ENCODE measurements at regions not wholly inside any gene's neighbourhood (a gene's known extent, or its start where the extent isn't known, plus 50 kb on each side); places are given as distances from the start of the nearest gene placed in this dataset.
"Not testable (repeated sequence)": the region's sequence is repeated elsewhere in the genome, so short reads cannot be mapped to it uniquely, and the experiment has no call there.

DNA sequence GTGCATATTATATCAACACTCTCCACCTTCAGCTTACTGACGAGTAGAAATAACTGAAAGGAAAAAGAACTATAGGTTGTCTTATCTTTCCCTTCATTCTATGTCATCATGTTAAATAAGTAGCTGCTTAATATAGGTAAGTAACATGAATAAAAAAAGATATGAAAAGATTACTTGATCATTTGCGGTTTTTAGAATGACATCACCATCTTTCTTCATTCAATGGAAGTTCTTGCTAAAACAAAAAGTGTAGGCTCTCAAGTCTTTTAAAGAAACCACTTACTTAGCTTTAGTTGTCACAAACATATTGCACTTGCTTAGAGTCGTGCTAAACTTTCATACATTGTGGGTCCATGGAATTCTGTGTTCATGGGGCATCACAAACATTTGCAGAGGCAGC is 331.1 kb upstream of the DEPDC1 start:
- H3K9me3 Mint-ChIP-seq = peaks cover 12 to 13% of the 10 kb centered on the region in 2 donors
- peaks cover 2 to 4% of the 10 kb centered on the region in 2 donors for H3K36me3 Mint-ChIP-seq (ENCODE audit: insufficient read depth in 2 of 2)
- no peak overlapping the region for H3K27ac Mint-ChIP-seq
- ATAC-seq (replicated peaks in 1 of 2) (no peak), DNase-seq (no peak)
- no peaks in the 10 kb centered on the region for H3K27me3 Mint-ChIP-seq (ENCODE audit: low read depth)
- H3K4me1 Mint-ChIP-seq (ENCODE audit: low read depth) = no peaks in the 10 kb centered on the region
- no peak overlapping the region for H3K4me3 Mint-ChIP-seq

DNA sequence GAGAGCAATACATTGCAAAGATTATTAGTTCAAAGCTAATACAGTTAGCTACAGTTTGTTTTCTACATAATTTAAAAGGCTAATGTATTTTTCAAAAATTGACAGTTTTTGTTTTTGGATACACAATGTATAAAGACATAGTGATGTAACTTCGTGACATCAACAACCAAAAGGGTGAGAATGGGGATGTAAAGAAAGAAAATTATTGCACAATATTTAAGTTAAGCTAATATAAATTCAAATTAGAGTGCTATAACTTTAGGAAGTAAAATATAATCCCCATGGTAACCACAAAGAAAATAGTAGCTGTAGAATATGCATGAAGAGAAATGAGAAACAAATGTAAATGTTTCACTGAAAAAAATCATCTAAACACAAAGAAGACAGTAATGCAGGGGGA is 334.4 kb upstream of the DEPDC1 start:
- no peaks in the 10 kb centered on the region for H3K4me1 Mint-ChIP-seq (ENCODE audit: low read depth)
- ATAC-seq (replicated peaks in 1 of 2) (no peak), DNase-seq (no peak)
- no peak overlapping the region for H3K27ac Mint-ChIP-seq
- peaks cover 12 to 15% of the 10 kb centered on the region in 2 donors for H3K9me3 Mint-ChIP-seq
- no peaks in the 10 kb centered on the region for H3K27me3 Mint-ChIP-seq (ENCODE audit: low read depth)
- no peak overlapping the region for H3K4me3 Mint-ChIP-seq
- H3K36me3 Mint-ChIP-seq (ENCODE audit: insufficient read depth in 2 of 2) = peaks cover 2 to 4% of the 10 kb centered on the region in 2 donors

DNA sequence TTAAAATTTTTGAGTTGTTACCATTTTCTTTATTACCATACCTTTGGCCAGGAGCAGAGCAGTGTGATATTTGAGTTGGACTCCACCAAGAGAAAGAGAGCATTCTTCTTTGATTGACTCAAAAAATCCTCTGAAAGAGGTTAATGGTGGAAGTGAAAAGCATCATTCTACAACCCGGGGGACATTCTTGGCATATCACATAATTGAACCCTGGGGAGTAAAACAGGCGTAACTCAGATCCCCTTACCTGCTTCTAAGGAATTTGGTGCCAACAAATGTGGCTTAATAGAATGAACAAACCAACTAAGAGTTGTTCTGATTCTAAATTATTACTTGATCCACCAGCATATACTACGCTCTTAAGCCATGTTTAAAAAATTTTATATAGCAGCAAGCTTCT is 351.1 kb upstream of the DEPDC1 start:
- DNase-seq (no peak), ATAC-seq (replicated peaks in 1 of 2) (no peak)
- Mint-ChIP-seq H3K36me3 (ENCODE audit: insufficient read depth in 2 of 2) (peaks cover 0 to 2% of the 10 kb centered on the region in 2 donors), H3K27me3 (ENCODE audit: low read depth) (no peaks in the 10 kb centered on the region), H3K9me3 (peaks cover 6 to 11% of the 10 kb centered on the region in 2 donors), H3K4me3 (no peak overlapping the region), H3K27ac (no peak overlapping the region), H3K4me1 (ENCODE audit: low read depth) (no peaks in the 10 kb centered on the region)

DNA sequence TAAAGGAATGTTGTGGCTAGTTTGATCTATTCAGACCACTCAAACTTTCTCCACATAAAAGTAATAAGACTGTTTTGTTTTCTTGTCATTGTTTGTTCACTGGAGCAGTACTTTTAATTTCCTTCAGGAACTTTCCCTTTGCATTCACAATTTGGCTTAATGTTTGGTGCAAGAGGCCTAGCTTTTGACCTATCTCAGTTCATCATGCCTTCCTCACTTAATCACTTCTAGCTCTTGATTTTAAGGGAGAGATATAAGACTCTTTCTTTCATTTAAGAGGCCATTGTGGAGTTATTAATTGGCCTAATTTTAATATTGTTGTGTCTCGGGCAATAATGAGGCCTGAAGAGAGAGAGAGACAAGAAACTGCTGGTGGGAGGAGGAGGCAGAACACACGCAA is 371.7 kb upstream of the DEPDC1 start:
- DNase-seq = no peak

DNA sequence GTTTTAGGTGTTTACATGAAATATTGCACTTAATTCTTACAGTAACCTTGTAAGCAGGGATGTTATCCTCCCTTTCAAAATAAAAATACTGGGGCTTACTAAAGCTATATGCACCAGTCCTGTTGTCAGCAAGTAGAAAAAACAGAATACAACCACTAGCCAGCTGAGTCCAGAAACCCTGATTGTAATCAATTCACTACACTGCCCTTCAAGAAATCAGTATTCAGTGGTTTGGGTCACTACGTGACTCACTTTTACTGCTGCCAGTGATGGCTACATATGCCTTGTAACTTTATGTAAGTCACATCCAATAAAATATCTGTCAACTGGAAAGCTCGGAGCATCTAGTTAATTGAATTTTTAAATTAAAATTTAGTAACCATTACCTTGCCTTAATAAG is 376.3 kb upstream of the DEPDC1 start:
- Mint-ChIP-seq H3K36me3 (ENCODE audit: insufficient read depth in 2 of 2) (no peaks in the 10 kb centered on the region), H3K4me3 (no peak overlapping the region), H3K27ac (no peak overlapping the region), H3K4me1 (ENCODE audit: low read depth) (no peaks in the 10 kb centered on the region), H3K9me3 (peaks cover 3 to 6% of the 10 kb centered on the region in 2 donors), H3K27me3 (ENCODE audit: low read depth) (no peaks in the 10 kb centered on the region)
- DNase-seq (no peak), ATAC-seq (replicated peaks in 1 of 2) (no peak)

More for the DNA sequence above, 371.7 kb upstream of the DEPDC1 start:
- H3K36me3 Mint-ChIP-seq (ENCODE audit: insufficient read depth in 2 of 2) = peaks cover 0 to 2% of the 10 kb centered on the region in 2 donors
- no peaks in the 10 kb centered on the region for H3K4me1 Mint-ChIP-seq (ENCODE audit: low read depth)
- no peaks in the 10 kb centered on the region for H3K27me3 Mint-ChIP-seq (ENCODE audit: low read depth)
- no peak for ATAC-seq (replicated peaks in 1 of 2)
- H3K27ac Mint-ChIP-seq = no peak overlapping the region
- H3K9me3 Mint-ChIP-seq = peaks cover 6 to 8% of the 10 kb centered on the region in 2 donors
- no peak overlapping the region for H3K4me3 Mint-ChIP-seq

DNA sequence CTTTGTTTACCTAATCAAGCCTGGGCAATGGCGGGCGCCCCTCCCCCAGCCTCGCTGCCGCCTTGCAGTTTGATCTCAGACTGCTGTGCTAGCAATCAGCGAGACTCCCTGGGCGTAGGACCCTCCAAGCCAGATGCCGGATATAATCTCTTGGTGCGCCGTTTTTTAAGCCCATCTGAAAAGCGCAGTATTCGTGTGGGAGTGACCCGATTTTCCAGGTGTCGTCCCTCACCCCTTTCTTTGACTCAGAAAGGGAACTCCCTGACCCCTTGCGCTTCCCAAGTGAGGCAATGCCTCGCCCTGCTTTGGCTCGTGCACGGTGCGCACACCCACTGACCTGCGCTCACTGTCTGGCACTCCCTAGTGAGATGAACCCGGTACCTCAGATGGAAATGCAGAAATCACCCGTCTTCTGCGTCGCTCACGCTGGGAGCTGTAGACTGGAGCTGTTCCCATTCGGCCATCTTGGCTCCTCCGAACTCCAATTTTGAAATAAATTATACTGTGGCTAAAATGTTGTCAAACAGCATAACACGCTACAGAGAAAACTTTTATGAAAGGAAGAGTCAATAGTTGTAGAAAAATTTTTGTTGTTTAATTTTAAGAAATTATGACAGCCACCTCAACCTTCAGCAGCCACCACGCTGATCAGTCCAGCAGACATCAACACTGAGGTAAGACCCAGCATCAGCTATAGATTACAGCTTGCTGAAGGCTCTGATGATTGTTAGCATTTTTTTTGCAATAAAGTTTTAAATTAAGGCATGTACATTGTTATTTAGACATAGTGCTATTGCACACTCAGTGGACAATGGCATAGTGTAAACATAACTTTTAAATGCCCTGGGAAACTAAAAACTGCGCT is 384.7 kb upstream of the DEPDC1 start:
- H3K27me3 Mint-ChIP-seq (ENCODE audit: low read depth); H3K4me1 Mint-ChIP-seq (ENCODE audit: low read depth); H3K9me3 Mint-ChIP-seq; DNase-seq; H3K36me3 Mint-ChIP-seq (ENCODE audit: insufficient read depth in 2 of 2); H3K4me3 Mint-ChIP-seq; H3K27ac Mint-ChIP-seq; ATAC-seq (replicated peaks in 1 of 2): not testable (repeated sequence)

DNA sequence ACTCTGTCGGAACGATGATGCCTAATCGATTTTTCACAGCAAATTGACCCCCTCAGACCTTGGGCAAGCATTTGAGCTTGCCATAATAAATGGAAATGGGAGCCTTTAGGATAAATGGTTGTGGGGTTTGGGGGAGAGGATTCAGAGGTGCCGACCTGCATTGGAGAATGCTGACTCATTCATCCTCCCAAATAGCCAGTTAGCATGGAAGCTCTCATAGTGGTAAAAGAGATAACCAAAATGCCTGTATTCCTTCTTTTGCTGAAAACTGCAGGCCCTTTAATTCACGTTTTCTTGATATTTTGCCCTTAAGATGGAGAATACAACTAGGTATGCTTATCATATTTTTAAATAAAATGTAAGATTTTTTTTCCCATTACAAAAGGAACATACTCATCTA is 392.6 kb upstream of the DEPDC1 start:
- Mint-ChIP-seq H3K9me3 (peaks cover 5 to 9% of the 10 kb centered on the region in 2 donors), H3K27ac (no peak overlapping the region), H3K27me3 (ENCODE audit: low read depth) (no peaks in the 10 kb centered on the region), H3K36me3 (ENCODE audit: insufficient read depth in 2 of 2) (peaks cover 0 to 1% of the 10 kb centered on the region in 2 donors), H3K4me1 (ENCODE audit: low read depth) (no peaks in the 10 kb centered on the region), H3K4me3 (no peak overlapping the region)
- ATAC-seq (replicated peaks in 1 of 2) (no peak), DNase-seq (no peak)

DNA sequence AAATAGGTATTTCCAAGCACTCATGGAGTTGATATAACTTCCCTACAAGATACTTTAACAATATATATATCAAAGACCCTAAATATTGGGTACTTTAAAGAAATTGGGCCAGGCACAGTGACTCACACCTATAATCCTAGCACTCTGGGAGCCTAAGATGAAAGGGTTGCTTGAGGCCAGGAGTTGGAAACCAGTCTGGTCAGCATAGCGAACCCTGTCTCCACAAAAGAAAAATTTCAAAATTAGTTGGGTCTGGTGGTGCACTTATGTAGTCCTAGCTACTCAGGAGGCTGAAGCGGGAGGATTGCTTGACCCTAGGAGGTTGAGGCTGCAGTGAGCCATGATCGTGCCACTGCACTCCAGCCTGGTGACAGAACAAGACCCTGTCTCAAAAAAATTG is 393.9 kb upstream of the DEPDC1 start:
- DNase-seq (no peak), ATAC-seq (replicated peaks in 1 of 2) (no peak)
- Mint-ChIP-seq H3K4me3 (no peak overlapping the region), H3K4me1 (ENCODE audit: low read depth) (no peaks in the 10 kb centered on the region), H3K9me3 (peaks cover 5 to 7% of the 10 kb centered on the region in 2 donors), H3K27me3 (ENCODE audit: low read depth) (no peaks in the 10 kb centered on the region), H3K27ac (no peak overlapping the region), H3K36me3 (ENCODE audit: insufficient read depth in 2 of 2) (peaks cover 0 to 1% of the 10 kb centered on the region in 2 donors)

DNA sequence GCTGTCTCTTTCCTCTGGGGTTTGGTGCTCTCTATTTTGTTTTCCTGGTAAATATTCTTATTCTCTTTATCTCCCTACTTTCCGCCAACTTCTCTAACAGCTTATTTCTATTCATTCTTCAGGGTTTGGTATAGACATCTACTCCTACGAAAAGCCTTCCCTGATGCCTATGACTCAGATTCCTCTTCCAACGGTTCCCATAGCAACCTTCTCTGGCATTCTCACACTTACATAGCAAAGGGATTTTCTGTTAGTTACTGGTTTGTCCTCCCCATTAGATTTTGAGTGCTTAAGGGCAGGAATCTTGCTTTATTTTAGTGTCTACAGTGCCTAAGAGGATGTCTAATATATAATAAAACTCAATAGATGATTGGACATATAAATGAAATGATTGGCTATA is 407.6 kb upstream of the DEPDC1 start:
- ATAC-seq (replicated peaks in 1 of 2) (no peak), DNase-seq (no peak)
- H3K36me3 Mint-ChIP-seq (ENCODE audit: insufficient read depth in 2 of 2) = no peaks in the 10 kb centered on the region
- H3K4me3 Mint-ChIP-seq = no peak overlapping the region
- peaks cover 3 to 9% of the 10 kb centered on the region in 2 donors for H3K9me3 Mint-ChIP-seq
- H3K4me1 Mint-ChIP-seq (ENCODE audit: low read depth) = no peaks in the 10 kb centered on the region
- H3K27me3 Mint-ChIP-seq (ENCODE audit: low read depth) = no peaks in the 10 kb centered on the region
- no peak overlapping the region for H3K27ac Mint-ChIP-seq

DNA sequence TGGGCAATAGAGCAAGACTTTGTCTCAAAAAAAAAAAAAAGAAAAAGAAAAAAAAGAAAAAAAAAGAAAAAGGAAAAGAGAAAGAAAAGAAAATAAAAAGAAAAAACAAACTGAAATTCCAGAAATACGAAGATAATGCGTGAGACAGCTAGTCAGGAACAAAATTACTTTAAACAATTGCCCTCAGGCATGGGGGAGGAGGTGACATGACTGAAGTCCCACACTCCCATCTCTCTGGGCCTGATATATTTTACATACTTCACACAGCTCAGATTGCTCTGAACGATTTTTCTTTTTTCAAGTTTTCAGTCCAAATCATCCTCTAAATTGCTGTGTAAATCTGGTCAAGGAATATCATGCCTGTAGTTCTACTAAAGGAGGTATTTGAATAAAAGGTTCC is 409.5 kb upstream of the DEPDC1 start:
- no peak overlapping the region for H3K27ac Mint-ChIP-seq
- H3K4me3 Mint-ChIP-seq = no peak overlapping the region
- no peaks in the 10 kb centered on the region for H3K36me3 Mint-ChIP-seq (ENCODE audit: insufficient read depth in 2 of 2)
- ATAC-seq (replicated peaks in 1 of 2) (no peak), DNase-seq (no peak)
- H3K4me1 Mint-ChIP-seq (ENCODE audit: low read depth) = no peaks in the 10 kb centered on the region
- no peaks in the 10 kb centered on the region for H3K27me3 Mint-ChIP-seq (ENCODE audit: low read depth)
- H3K9me3 Mint-ChIP-seq = peaks cover 3 to 9% of the 10 kb centered on the region in 2 donors

DNA sequence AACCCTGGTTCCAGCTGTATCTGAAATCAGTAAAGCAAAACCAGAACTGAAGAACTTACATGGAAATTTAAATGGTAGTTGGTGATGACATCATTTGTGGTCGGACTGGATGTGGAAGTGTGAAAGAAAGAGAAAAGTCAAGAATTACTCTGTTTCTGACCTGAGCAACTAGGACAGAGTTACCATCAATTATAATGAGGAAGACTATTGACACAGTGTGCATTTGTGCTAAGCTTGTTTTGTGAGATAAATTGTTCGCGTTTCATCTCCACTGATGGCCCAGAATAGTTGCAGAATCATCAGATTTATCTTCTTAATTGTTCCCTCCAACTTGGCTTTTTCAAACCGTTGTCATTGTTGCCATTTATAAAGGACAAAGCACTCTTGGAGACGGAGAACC is 410.6 kb upstream of the DEPDC1 start:
- no peak overlapping the region for H3K27ac Mint-ChIP-seq
- H3K36me3 Mint-ChIP-seq (ENCODE audit: insufficient read depth in 2 of 2) = no peaks in the 10 kb centered on the region
- ATAC-seq (replicated peaks in 1 of 2) = no peak

DNA sequence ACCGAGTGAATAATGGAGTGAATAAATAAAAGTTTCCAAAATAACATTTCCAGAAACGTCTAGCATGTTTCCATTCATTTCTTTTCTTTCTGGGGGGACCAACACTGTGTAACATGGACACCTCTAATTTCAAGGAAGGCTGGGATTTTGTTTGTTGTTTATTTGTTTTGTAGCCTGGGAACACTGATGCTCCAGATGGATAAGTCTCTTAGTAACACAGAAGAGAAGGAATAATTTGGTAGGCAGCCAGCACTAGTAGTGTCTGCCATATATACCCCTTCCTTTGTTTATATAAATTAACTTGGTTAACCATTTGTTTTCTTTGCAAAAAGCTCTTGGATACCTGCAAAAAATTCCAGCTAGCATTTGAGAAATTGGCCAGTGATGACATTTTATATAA is 411.4 kb upstream of the DEPDC1 start:
- ATAC-seq (replicated peaks in 1 of 2) (no peak), DNase-seq (no peak)
- Mint-ChIP-seq H3K4me1 (ENCODE audit: low read depth) (no peaks in the 10 kb centered on the region), H3K36me3 (ENCODE audit: insufficient read depth in 2 of 2) (no peaks in the 10 kb centered on the region), H3K27me3 (ENCODE audit: low read depth) (no peaks in the 10 kb centered on the region), H3K9me3 (peaks cover 3 to 10% of the 10 kb centered on the region in 2 donors), H3K4me3 (no peak overlapping the region), H3K27ac (no peak overlapping the region)

More for the DNA sequence above, 410.6 kb upstream of the DEPDC1 start:
- Mint-ChIP-seq H3K9me3 (peaks cover 3 to 9% of the 10 kb centered on the region in 2 donors), H3K4me1 (ENCODE audit: low read depth) (no peaks in the 10 kb centered on the region), H3K27me3 (ENCODE audit: low read depth) (no peaks in the 10 kb centered on the region), H3K4me3 (no peak overlapping the region)
- no peak for DNase-seq

DNA sequence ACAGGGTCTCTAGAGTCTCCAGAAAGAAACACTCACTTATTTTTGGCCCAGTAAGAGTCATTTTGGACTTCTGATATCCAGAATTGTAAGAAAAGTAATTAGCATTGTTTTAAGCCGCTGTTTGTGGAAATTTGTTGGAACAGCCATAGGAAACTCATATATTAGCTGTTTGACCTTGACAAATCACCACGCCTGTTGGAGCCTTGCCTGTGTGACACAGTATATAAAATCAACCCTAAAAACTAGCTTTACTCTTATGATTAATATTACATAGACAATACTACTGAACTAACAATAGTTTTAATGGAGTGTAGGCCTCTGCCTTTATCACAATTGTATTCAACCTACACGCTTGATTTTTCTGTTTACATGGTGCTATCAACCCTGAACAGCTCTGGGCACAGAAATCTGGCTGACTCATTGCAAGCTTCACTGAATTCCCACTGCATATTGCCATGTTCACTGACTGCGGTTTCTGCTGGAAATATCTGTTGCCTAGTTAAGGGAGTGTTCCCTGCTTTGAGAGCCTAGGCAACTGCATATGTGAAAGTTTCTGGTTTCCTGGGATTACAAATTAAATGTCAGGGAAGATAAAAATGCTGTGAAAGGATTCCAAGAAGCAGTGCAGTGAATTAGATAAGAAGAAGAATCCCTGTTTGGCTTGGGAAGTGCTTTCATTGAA is 419.5 kb upstream of the DEPDC1 start:
- Mint-ChIP-seq H3K36me3 (ENCODE audit: insufficient read depth in 2 of 2) (no peaks in the 10 kb centered on the region), H3K4me1 (ENCODE audit: low read depth) (no peaks in the 10 kb centered on the region), H3K27me3 (ENCODE audit: low read depth) (no peaks in the 10 kb centered on the region), H3K9me3 (peaks cover 7 to 9% of the 10 kb centered on the region in 2 donors), H3K4me3 (no peak overlapping the region), H3K27ac (no peak overlapping the region)
- no peak for DNase-seq
- no peak for ATAC-seq (replicated peaks in 1 of 2)
